UCSD-AML1 (cell line): ENCODE measurements at regions not wholly inside any gene's neighbourhood (a gene's known extent, or its start where the extent isn't known, plus 50 kb on each side); places are given as distances from the start of the nearest gene placed in this dataset.
"Not testable (repeated sequence)": the region's sequence is repeated elsewhere in the genome, so short reads cannot be mapped to it uniquely, and the experiment has no call there.

Source experiments
- DNase-seq: peaks from one replicate; lab custom pipeline; 2025; ENCODE audit not compliant: unreplicated experiment; lab: John Stamatoyannopoulos, UW

- DNase-seq: no peak
These were observed 233.7 kb upstream of the IPO5 start for GRCh38 chr13:97719736-97720135.

DNA sequence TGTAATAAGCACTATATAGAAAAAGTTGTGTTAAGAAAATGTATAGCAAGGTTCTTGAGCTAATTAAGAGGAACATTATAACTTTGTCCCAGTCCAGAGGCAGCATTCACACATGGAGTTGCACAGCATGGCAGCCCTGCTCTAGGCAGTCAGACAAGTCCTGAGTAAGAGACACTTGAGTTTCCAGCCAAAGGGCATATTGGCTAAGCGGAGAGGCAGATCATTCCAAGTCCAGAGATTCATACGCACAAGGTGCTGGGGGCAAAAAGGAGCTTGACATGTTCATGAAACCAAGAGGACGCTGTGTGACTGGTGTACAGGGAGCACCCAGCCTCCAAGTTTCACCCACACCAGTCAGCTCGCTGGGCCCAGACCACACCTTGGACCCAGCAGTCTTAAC, 232.6 kb upstream of the IPO5 start:
- DNase-seq: no peak

GRCh38 chr13:97723655-97724054, 229.8 kb upstream of the IPO5 start:
- no peak for DNase-seq

GRCh38 chr13:97724450-97724849, 229.0 kb upstream of the IPO5 start:
- no peak for DNase-seq

GRCh38 chr13:97726664-97727280, 226.7 kb upstream of the IPO5 start:
- no peak for DNase-seq

DNA sequence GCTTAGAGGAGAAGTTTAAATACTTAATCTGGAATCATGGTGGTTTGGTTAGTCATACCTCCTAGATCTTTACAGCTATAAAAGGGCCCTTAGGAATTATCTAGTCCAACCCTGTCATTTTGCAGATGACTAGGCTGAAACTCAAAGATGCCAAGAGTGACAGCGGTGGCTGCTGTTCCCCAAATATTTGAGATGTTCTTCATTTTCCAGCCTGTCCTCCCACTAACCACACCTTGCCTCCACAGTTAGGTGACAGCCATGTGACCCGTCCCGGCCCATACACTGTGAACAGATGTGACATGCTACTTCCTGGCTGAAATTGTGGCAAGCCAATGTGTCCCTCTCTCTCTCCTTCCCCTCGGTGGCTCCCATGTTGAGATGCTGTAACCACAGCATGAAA, 225.5 kb upstream of the IPO5 start:
- DNase-seq: no peak

GRCh38 chr13:97736436-97736835, 217.0 kb upstream of the IPO5 start:
- DNase-seq: no peak

DNA sequence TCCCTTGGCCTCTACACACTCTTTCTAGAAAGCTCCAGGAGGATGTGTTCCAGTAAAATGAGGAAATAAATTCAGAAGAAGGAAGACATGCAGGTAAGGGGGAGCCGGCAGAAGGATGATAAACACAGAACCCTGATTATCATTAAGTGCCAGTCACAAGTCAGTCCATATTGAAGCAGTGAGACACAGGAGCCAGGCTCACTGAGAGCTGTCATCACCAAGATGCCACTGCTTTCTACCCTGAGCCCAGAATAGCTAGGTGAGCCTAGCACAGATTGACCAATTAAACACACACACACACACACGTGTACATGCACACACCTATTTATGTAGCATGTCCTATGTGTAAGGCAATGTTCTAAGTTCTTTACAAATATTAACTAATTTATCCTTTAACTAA, 211.4 kb upstream of the IPO5 start:
- no peak for DNase-seq

DNA sequence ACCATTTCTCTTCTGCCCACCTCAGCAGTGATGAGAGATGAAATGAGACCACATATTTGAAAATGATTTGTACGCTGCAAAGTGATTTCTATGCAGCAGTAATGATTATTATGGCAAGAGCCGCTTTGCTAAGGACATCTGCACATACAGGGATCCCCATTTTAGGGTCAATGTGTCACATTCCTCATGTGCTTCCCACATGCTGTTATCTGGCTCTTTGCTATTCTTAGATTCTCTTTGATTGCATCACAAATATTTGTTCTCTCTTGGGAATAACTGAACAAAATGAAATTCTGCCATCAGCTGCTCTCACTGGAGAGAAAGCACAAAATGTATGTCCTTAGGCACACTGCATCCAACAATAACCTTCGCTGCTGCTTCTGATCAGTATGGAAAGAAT, 209.5 kb upstream of the IPO5 start:
- no peak for DNase-seq

GRCh38 chr13:97746649-97747048, 206.8 kb upstream of the IPO5 start:
- DNase-seq: no peak

- no peak for DNase-seq
These were observed 204.3 kb upstream of the IPO5 start for GRCh38 chr13:97749174-97749573.

- DNase-seq: no peak
These were observed 202.0 kb upstream of the IPO5 start for GRCh38 chr13:97751477-97751876.

DNA sequence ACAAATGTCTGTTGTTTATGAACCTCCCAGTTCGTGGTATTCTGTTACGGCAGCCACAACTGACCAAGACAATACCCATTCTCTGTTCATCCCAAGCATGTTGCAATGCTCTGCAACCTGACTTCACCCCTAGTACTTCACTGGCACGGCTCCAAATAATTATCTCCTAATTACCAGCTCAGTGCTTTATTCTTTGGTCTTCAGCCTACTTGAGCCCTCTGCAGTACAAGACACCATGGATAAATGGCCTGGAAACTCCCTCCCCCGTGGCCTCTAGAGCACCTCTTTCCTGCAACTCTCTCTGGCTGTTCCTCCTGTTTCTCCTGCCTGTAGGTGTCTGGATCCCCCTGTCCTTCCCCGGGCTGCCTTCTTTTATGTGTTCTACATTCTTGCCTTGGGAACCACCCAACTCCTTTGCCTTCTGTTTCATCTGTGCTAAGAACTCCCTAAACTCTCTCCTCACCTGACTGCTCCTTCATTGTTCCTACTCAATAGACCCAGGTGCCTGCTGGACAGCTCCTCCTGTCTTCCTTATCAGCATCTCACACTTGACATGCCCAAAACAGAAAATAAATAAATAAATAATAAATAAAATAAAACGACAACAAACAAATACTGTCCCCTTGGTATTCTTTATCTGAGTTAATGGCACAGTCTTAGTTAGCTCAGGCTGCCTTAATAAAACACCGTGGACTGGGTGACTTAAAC, 200.4 kb upstream of the IPO5 start:
- DNase-seq: no peak

DNA sequence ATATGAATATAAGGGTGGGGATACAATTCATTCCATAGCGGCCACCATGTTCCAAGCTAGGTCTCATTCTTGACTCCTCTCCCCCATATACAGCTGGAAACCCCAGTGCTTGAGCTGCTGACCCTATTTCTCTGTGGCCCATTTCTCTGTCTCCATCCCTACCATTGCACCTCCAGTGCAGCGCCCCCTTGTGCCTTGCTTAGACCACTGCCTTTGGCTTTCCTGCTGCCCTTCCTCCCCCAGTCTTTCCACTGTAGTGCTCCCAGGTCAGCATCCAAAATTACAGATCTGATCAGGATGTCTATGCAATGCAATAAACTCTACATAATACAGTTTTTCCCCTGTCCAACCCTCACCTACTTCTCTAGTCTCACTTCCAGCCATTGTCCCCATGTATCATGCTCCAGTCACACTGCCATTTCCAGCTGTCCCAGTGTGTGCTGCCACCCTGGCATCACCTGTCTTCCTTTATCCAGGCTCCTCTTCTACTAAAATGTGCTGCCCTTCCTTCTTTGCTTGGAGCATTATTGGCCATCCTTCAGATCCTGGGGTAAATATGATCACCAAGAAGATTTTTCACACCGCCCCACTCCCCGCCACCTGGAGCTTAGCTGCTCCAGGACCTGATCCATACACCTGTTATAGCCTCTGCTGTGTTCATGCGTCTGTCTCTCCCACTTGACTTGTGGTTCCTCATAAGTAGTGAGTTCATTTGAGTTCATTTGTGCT, 199.4 kb upstream of the IPO5 start:
- DNase-seq: no peak

DNA sequence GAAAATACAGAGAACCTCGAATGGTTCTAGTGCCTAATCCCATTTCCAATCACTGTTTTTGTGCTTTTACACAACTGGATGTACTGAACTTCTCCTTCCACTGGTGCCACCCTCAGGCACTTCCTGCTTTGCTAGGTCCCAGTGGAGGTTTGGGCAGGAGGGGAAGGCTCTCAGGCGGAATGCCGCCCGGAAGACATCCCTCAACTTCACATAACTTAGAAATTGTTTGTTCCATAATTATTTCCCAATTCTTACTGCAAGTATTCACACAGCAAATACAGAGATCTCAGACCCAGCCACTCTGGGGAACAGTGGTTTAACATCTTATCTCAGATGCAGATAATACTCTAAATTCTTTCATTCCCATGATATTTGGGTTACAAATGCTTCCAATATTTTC, 195.7 kb upstream of the IPO5 start:
- no peak for DNase-seq

GRCh38 chr13:97758317-97758716, 195.2 kb upstream of the IPO5 start:
- no peak for DNase-seq

GRCh38 chr13:97761796-97762540, 191.5 kb upstream of the IPO5 start:
- DNase-seq: no peak

DNA sequence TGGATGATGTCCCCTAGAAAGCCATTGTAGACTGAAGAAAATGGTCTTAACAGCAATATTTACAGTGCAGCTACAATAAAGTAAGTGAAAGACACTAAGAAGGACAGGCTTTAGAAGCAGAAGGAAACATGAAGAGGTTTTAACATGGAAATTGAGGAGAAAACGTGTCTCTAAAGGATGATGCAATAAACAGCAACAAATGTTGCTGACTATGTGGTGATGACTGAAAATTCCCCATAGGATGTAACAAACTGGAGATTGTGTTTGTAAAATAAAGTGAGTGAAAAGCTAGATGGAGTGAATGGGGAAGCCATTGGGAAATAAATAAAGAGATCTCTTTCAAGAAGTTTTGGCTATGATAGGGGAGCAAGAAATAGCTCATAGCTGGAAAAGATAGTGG, 186.7 kb upstream of the IPO5 start:
- no peak for DNase-seq

- no peak for DNase-seq
These were observed 185.3 kb upstream of the IPO5 start for GRCh38 chr13:97768134-97768533.

DNA sequence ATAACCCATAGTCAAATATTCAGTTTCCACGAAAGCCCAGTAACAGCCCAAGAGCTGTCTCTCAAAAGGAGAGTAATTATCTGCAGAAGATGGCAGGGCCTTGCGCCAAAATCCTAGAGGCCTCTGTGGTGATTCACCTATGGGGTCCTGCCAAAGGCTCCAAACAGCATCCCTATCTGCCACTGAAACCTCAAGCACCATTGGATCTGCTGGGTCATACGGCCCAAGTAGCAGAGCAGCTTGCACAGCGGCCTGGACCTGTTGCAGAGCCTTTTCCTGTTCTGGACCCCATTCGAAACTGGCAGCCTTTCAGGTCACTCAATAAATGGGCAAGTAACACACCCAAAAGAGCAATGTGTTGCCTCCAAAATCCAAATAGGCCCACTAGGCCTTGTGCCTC, 183.2 kb upstream of the IPO5 start:
- not testable (repeated sequence) for DNase-seq

DNA sequence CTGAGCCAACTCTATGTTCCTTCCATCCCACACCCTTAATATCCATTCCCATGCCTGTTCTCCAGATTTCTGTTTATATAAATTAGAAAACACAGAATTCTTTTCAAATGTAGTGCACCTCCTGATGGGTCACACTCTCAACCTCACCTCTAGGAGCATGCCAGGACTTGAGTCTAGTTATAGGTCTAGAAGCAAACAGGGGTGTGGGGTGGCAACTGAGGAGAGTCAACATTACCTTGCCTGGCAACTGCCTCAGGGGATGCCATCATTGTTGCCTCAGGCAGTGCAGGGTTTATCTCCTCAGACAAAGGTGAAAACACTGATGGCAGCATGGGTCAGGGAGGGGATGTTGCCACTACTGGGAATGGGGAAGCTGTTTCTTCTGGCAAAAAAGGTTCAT, 181.0 kb upstream of the IPO5 start:
- DNase-seq: not testable (repeated sequence)
